ENCODE measurements at regions not wholly inside any gene's neighbourhood (a gene's known extent, or its start where the extent isn't known, plus 50 kb on each side); places are given as distances from the start of the nearest gene placed in this dataset.

DNA sequence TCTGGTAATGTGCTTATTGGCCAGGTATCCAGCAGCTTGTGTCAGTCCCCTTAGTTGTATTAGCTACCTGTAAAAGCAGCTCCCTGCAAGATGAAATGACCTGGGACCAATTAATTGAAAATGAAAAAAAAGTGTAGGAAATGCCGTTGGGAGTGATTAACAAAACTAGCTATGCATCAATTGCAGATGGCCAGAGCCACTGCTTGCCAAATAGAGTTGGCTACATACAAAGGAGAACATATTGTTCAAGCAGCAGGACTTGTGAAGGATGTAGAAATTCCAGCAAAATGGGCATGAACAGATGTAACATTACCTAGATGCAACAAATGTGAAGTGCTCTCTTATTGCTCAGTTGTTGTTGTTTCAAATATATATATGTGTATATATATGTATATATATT lies 300.5 kb downstream of the PCDH17 start:
- POLR2A ChIA-PET = no interaction called here
- intact Hi-C loops (cut with micrococcal nuclease) = no loop called here
- no peaks in the 10 kb centered on the region for H3K27me3 ChIP-seq (ENCODE audit: control insufficient read depth in 2 of 2, insufficient read depth in 2 of 2, low read length in 2 of 2)
- Mint-ChIP-seq H3K36me3 (no peaks in the 10 kb centered on the region), H3K4me1 (no peaks in the 10 kb centered on the region), H3K27me3 (no peaks in the 10 kb centered on the region), H3K27ac (no peak overlapping the region), H3K9me3 (peaks cover 0 to 23% (median 2%) of the 10 kb centered on the region in 11 donors), H3K4me3 (no peak overlapping the region)
- no peak overlapping the region for H3K4me3 ChIP-seq (ENCODE audit: low read length)
- no peak for ATAC-seq
- no peaks in the 10 kb centered on the region for H3K36me3 ChIP-seq (ENCODE audit: control insufficient read depth in 2 of 3, insufficient read depth in 3 of 3, low read length in 3 of 3)
- no peaks in the 10 kb centered on the region for H3K4me1 ChIP-seq (ENCODE audit: control insufficient read depth in 2 of 2, insufficient read depth in 2 of 2, low read length in 2 of 2)
- H3K27ac ChIP-seq (ENCODE audit: low read depth, low read length) = no peak overlapping the region
- DNase-seq = no peak
- no peaks in the 10 kb centered on the region for H3K9me3 ChIP-seq (ENCODE audit: control insufficient read depth in 2 of 3, low read length in 3 of 3)
- CTCF ChIA-PET = no interaction called here

DNA sequence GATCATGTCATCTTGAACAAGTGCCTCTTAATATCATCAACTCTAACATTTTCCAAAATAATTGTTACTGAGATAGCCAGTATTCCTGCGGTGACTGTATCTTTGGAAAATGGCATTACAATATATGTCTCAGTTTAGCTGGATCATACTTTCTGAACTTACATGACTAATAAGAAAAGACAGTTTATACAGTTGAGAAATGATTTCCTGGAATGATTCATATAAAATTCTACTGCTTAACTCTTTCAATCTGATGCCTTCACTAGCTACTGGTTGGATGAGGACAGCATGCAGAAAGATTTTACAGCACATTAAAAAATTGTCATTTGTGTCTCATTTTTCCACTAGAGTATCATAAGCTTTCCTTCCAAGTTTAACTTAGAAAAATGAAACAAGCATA lies 302.1 kb downstream of the PCDH17 start:
- POLR2A ChIA-PET = no interaction called here
- Mint-ChIP-seq H3K36me3 (no peaks in the 10 kb centered on the region), H3K9me3 (peaks cover 0 to 17% (median 2%) of the 10 kb centered on the region in 11 donors), H3K4me3 (no peak overlapping the region), H3K27me3 (no peaks in the 10 kb centered on the region), H3K4me1 (no peaks in the 10 kb centered on the region), H3K27ac (no peak overlapping the region)
- Histone ChIP-seq H3K27me3 (ENCODE audit: control insufficient read depth in 2 of 2, insufficient read depth in 2 of 2, low read length in 2 of 2) (no peaks in the 10 kb centered on the region), H3K9me3 (ENCODE audit: control insufficient read depth in 2 of 3, low read length in 3 of 3) (no peaks in the 10 kb centered on the region), H3K4me1 (ENCODE audit: control insufficient read depth in 2 of 2, insufficient read depth in 2 of 2, low read length in 2 of 2) (no peaks in the 10 kb centered on the region), H3K4me3 (ENCODE audit: low read length) (no peak overlapping the region), H3K27ac (ENCODE audit: low read depth, low read length) (no peak overlapping the region), H3K36me3 (ENCODE audit: control insufficient read depth in 2 of 3, insufficient read depth in 3 of 3, low read length in 3 of 3) (no peaks in the 10 kb centered on the region)
- no peak for DNase-seq
- ATAC-seq = no peak
- intact Hi-C loops (cut with micrococcal nuclease) = no loop called here
- CTCF ChIA-PET = no interaction called here

DNA sequence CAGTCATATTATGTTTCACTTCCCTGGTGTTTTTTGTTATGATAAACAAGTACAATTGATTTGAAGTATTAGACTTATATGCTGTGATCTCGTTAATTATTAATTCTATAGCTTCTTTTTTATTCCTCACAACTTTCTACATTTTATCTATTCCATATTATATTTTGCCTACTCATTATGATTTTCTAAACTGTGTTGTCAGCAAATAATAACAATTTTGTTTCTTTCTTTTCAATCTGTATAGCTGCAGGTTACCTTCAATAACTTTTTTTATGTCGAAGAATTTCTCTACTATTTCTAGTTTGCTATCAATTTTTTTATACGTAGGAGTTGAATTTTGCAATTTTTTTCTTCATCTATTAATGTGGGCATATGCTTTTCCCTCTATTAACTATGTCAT lies 304.4 kb downstream of the PCDH17 start:
- H3K9me3 Mint-ChIP-seq = peaks cover 0 to 17% (median 3%) of the 10 kb centered on the region in 11 donors

DNA sequence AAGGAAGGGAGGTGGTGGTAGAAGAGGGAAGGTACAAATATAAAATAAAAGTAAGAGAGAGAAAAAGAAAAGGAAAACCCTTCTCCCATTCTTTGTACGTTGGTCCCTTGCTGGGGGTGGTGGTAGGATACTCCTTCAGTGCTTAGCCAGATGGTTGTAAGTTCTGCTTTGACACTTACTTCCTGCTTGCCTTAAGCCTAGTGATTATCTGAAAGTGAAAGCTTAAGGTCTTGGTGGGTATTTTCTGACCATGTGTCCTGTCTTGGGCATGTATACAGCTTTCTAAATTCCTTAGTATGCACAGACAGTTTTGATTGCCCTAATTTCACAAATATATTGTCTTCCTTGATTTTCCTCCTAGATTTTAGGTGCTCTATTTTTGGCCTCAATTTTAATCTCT lies 314.8 kb downstream of the PCDH17 start:
- ChIA-PET POLR2A (no interaction called here), CTCF (no interaction called here)
- Histone ChIP-seq H3K9me3 (ENCODE audit: control insufficient read depth in 2 of 3, low read length in 3 of 3) (no peaks in the 10 kb centered on the region), H3K36me3 (ENCODE audit: control insufficient read depth in 2 of 3, insufficient read depth in 3 of 3, low read length in 3 of 3) (no peaks in the 10 kb centered on the region), H3K27me3 (ENCODE audit: control insufficient read depth in 2 of 2, insufficient read depth in 2 of 2, low read length in 2 of 2) (no peaks in the 10 kb centered on the region), H3K4me1 (ENCODE audit: control insufficient read depth in 2 of 2, insufficient read depth in 2 of 2, low read length in 2 of 2) (no peaks in the 10 kb centered on the region), H3K27ac (ENCODE audit: low read depth, low read length) (no peak overlapping the region), H3K4me3 (ENCODE audit: low read length) (no peak overlapping the region)
- no peak for ATAC-seq
- intact Hi-C loops (cut with micrococcal nuclease) = no loop called here
- Mint-ChIP-seq H3K27me3 (no peaks in the 10 kb centered on the region), H3K4me3 (no peak overlapping the region), H3K4me1 (no peaks in the 10 kb centered on the region), H3K27ac (no peak overlapping the region), H3K36me3 (no peaks in the 10 kb centered on the region), H3K9me3 (peaks cover 4 to 43% (median 11%) of the 10 kb centered on the region in 11 donors)
- DNase-seq = no peak

More for the DNA sequence above, 304.4 kb downstream of the PCDH17 start:
- ATAC-seq (no peak), DNase-seq (no peak)
- Histone ChIP-seq H3K9me3 (ENCODE audit: control insufficient read depth in 2 of 3, low read length in 3 of 3) (no peaks in the 10 kb centered on the region), H3K36me3 (ENCODE audit: control insufficient read depth in 2 of 3, insufficient read depth in 3 of 3, low read length in 3 of 3) (no peaks in the 10 kb centered on the region), H3K27me3 (ENCODE audit: control insufficient read depth in 2 of 2, insufficient read depth in 2 of 2, low read length in 2 of 2) (no peaks in the 10 kb centered on the region), H3K27ac (ENCODE audit: low read depth, low read length) (no peak overlapping the region), H3K4me3 (ENCODE audit: low read length) (no peak overlapping the region), H3K4me1 (ENCODE audit: control insufficient read depth in 2 of 2, insufficient read depth in 2 of 2, low read length in 2 of 2) (no peaks in the 10 kb centered on the region)
- CTCF ChIA-PET = no interaction called here
- Mint-ChIP-seq H3K27me3 (no peaks in the 10 kb centered on the region), H3K4me1 (no peaks in the 10 kb centered on the region), H3K4me3 (no peak overlapping the region), H3K36me3 (no peaks in the 10 kb centered on the region), H3K27ac (no peak overlapping the region)
- intact Hi-C loops (cut with micrococcal nuclease) = no loop called here
- POLR2A ChIA-PET = no interaction called here

DNA sequence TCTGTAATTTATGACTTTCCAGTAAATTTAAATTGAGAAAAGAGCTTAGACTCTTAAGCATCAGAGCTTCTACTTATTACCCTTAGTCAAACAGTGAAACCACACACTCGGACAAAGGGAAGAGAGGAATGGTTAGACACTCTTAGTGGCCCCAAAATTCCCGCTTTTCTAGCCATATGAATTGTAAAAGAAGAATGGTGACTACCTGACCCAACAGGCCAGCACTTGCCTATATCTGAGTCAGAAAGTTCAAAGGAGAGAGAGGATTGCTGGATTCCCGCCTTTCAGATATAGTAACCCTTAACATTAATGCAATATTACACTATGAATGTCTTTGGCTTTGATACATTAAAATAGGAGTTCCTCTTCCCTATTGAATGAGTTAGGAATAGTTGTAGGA lies 317.3 kb downstream of the PCDH17 start:
- no peak overlapping the region for H3K4me3 ChIP-seq (ENCODE audit: low read length)
- no peak overlapping the region for H3K27ac Mint-ChIP-seq
- peaks cover 6 to 48% (median 17%) of the 10 kb centered on the region in 11 donors for H3K9me3 Mint-ChIP-seq
- ATAC-seq = no peak
- CTCF ChIA-PET = no interaction called here
- no peaks in the 10 kb centered on the region for H3K27me3 ChIP-seq (ENCODE audit: control insufficient read depth in 2 of 2, insufficient read depth in 2 of 2, low read length in 2 of 2)
- no peaks in the 10 kb centered on the region for H3K4me1 ChIP-seq (ENCODE audit: control insufficient read depth in 2 of 2, insufficient read depth in 2 of 2, low read length in 2 of 2)
- POLR2A ChIA-PET = no interaction called here
- no peaks in the 10 kb centered on the region for H3K9me3 ChIP-seq (ENCODE audit: control insufficient read depth in 2 of 3, low read length in 3 of 3)
- no peak overlapping the region for H3K4me3 Mint-ChIP-seq
- H3K27ac ChIP-seq (ENCODE audit: low read depth, low read length) = no peak overlapping the region
- no peaks in the 10 kb centered on the region for H3K36me3 Mint-ChIP-seq
- H3K4me1 Mint-ChIP-seq = no peaks in the 10 kb centered on the region
- no peaks in the 10 kb centered on the region for H3K36me3 ChIP-seq (ENCODE audit: control insufficient read depth in 2 of 3, insufficient read depth in 3 of 3, low read length in 3 of 3)
- intact Hi-C loops (cut with micrococcal nuclease) = no loop called here
- no peaks in the 10 kb centered on the region for H3K27me3 Mint-ChIP-seq
- no peak for DNase-seq

DNA sequence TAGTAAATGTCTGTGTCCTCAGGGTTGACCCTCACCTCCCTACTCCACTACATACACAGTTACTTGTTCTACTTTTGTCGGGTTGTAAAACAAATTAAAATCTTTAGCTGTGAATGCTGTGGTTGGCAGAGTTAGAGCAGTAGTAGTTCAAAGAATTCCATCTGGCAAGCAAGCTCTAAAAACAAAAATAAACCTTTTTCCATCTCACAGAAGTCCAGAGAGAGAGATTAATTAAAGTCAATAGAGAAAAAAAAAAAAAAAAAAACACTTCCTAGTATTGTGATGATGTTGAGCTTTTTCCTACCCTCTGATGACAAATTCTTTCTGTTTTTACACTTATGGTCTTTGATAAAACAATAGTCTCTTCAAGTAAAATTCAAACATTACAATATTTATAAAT lies 338.4 kb downstream of the PCDH17 start:
- Mint-ChIP-seq H3K9me3 (peaks cover 0 to 54% (median 21%) of the 10 kb centered on the region in 11 donors), H3K4me3 (no peak overlapping the region), H3K36me3 (peaks cover 0 to 6% (median 0%) of the 10 kb centered on the region in 5 donors), H3K27ac (no peak overlapping the region), H3K4me1 (no peaks in the 10 kb centered on the region), H3K27me3 (no peaks in the 10 kb centered on the region)
- no peaks in the 10 kb centered on the region for H3K4me1 ChIP-seq (ENCODE audit: control insufficient read depth in 2 of 2, insufficient read depth in 2 of 2, low read length in 2 of 2)
- H3K9me3 ChIP-seq (ENCODE audit: control insufficient read depth in 2 of 3, low read length in 3 of 3) = no peaks in the 10 kb centered on the region
- no peak overlapping the region for H3K27ac ChIP-seq (ENCODE audit: low read depth, low read length)
- ATAC-seq (no peak), DNase-seq (no peak)
- ChIA-PET POLR2A (no interaction called here), CTCF (no interaction called here)
- H3K36me3 ChIP-seq (ENCODE audit: control insufficient read depth in 2 of 3, insufficient read depth in 3 of 3, low read length in 3 of 3) = no peaks in the 10 kb centered on the region
- H3K4me3 ChIP-seq (ENCODE audit: low read length) = no peak overlapping the region
- intact Hi-C loops (cut with micrococcal nuclease) = no loop called here
- H3K27me3 ChIP-seq (ENCODE audit: control insufficient read depth in 2 of 2, insufficient read depth in 2 of 2, low read length in 2 of 2) = no peaks in the 10 kb centered on the region

DNA sequence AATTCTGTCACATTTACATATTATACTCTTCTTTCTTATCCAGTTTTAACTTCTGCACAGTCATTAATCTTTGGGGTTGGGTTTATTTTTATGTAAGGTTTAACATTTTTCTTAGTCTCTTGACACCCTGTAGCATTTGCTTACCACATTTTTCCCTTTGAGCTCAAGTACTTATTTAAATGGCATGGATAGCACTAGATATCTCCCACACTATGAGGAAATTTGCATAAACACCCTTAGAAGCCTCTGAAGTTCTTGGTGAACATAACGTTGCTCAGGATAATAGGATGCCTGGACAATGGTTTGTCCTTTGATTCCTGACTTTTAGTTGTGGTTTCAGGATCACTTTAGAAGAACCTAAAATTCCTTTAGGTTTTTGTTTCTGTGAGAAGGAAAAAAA lies 338.9 kb downstream of the PCDH17 start:
- H3K4me1 Mint-ChIP-seq = no peaks in the 10 kb centered on the region
- H3K9me3 Mint-ChIP-seq = peaks cover 0 to 53% (median 21%) of the 10 kb centered on the region in 11 donors
- intact Hi-C loops (cut with micrococcal nuclease) = no loop called here
- peaks cover 0 to 6% (median 0%) of the 10 kb centered on the region in 5 donors for H3K36me3 Mint-ChIP-seq
- ChIA-PET POLR2A (no interaction called here), CTCF (no interaction called here)
- H3K27me3 Mint-ChIP-seq = no peaks in the 10 kb centered on the region
- no peak overlapping the region for H3K4me3 Mint-ChIP-seq
- ATAC-seq (no peak), DNase-seq (no peak)
- Histone ChIP-seq H3K4me1 (ENCODE audit: control insufficient read depth in 2 of 2, insufficient read depth in 2 of 2, low read length in 2 of 2) (no peaks in the 10 kb centered on the region), H3K4me3 (ENCODE audit: low read length) (no peak overlapping the region), H3K27ac (ENCODE audit: low read depth, low read length) (no peak overlapping the region), H3K36me3 (ENCODE audit: control insufficient read depth in 2 of 3, insufficient read depth in 3 of 3, low read length in 3 of 3) (no peaks in the 10 kb centered on the region), H3K9me3 (ENCODE audit: control insufficient read depth in 2 of 3, low read length in 3 of 3) (no peaks in the 10 kb centered on the region), H3K27me3 (ENCODE audit: control insufficient read depth in 2 of 2, insufficient read depth in 2 of 2, low read length in 2 of 2) (no peaks in the 10 kb centered on the region)
- H3K27ac Mint-ChIP-seq = no peak overlapping the region
